ENCODE measurements at regions not wholly inside any gene's neighbourhood (a gene's known extent, or its start where the extent isn't known, plus 50 kb on each side); places are given as distances from the start of the nearest gene placed in this dataset.

DNA sequence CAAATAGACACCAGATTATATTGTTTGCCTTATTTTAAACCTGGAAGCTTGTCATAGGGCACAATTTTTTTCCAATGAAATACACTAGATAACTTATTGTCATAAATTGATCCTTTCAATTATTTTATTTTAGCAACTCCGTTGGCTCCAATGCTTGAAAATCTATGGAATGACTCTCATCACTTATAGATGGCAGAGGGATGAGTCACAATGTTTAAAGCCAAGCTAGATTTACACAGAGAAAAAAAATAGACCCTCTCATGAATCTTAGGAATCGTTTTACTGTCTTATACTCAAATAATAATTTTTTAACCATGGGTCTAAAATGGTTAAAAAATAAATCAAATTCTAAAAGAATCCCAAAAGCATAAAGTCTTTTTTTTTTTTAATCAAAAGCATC, 1276.6 kb upstream of the FLRT2 start:
- Histone ChIP-seq H3K4me1 (no peaks in the 10 kb centered on the region), H3K27me3 (no peaks in the 10 kb centered on the region), H3K36me3 (no peaks in the 10 kb centered on the region), H3K9ac (ENCODE audit: low read depth in 2 of 2, low read length in 2 of 2) (no peak overlapping the region), H3K27ac (no peak overlapping the region), H3K4me3 (no peak overlapping the region), H3K9me3 (no peaks in the 10 kb centered on the region)
- intact Hi-C loops (cut with DNase I): no loop called here
- no peak for DNase-seq
- TF ChIP-seq, protein P1, sequence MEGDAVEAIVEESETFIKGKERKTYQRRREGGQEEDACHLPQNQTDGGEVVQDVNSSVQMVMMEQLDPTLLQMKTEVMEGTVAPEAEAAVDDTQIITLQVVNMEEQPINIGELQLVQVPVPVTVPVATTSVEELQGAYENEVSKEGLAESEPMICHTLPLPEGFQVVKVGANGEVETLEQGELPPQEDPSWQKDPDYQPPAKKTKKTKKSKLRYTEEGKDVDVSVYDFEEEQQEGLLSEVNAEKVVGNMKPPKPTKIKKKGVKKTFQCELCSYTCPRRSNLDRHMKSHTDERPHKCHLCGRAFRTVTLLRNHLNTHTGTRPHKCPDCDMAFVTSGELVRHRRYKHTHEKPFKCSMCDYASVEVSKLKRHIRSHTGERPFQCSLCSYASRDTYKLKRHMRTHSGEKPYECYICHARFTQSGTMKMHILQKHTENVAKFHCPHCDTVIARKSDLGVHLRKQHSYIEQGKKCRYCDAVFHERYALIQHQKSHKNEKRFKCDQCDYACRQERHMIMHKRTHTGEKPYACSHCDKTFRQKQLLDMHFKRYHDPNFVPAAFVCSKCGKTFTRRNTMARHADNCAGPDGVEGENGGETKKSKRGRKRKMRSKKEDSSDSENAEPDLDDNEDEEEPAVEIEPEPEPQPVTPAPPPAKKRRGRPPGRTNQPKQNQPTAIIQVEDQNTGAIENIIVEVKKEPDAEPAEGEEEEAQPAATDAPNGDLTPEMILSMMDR (IDR thresholded peaks at IDR 0.05): no peak

DNA sequence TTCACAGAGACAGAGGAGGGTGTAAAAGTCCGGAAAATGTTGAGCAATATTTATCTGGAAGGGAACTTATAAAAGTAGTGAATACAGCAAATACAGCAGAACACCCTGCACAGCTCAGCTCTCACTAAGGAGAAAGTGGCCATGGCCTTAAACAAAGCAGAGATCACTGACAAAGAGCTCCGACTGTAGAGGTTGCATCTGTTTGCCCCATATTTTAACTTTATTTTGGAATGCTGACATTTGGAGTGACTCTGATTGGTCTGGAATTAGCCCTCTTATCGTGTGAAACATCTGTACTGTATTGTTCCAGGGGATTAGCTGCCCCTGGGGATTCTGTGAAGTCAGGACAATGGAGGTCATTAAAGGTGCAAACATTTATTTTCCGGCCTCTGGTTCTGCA, 1275.7 kb upstream of the FLRT2 start:
- Histone ChIP-seq H3K36me3 (no peaks in the 10 kb centered on the region), H3K9me3 (no peaks in the 10 kb centered on the region), H3K9ac (ENCODE audit: low read depth in 2 of 2, low read length in 2 of 2) (no peak overlapping the region), H3K4me3 (no peak overlapping the region), H3K27me3 (no peaks in the 10 kb centered on the region), H3K27ac (no peak overlapping the region), H3K4me1 (no peaks in the 10 kb centered on the region)
- TF ChIP-seq, protein P1 (IDR thresholded peaks at IDR 0.05): no peak
- intact Hi-C loops (cut with DNase I): no loop called here
- no peak for DNase-seq

DNA sequence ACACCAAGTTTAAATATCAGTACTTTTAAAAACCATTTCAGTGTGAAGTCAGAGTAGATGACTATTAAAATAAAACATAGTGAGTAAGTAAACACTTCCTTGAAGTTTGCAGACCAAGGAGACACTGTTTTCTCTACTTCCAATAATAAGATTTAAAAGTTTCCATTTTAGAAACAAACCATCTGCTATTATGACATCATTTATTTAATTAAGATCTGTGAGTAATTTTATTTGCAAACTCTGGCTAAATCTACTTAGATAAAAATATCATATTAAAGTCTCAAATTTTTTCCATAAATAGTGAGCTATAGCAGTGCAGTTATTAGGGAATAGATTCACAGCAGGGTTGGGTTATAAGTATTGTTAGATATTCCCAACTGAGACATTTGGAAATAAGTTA, 1267.0 kb upstream of the FLRT2 start:
- intact Hi-C loops (cut with DNase I): no loop called here
- DNase-seq: no peak
- H3K9me3 ChIP-seq: no peaks in the 10 kb centered on the region
- H3K9ac ChIP-seq (ENCODE audit: low read depth in 2 of 2, low read length in 2 of 2): no peak overlapping the region
- TF ChIP-seq, protein P1 (IDR thresholded peaks at IDR 0.05): no peak
- H3K4me3 ChIP-seq: no peak overlapping the region
- no peak overlapping the region for H3K27ac ChIP-seq
- no peaks in the 10 kb centered on the region for H3K4me1 ChIP-seq
- H3K27me3 ChIP-seq: no peaks in the 10 kb centered on the region
- H3K36me3 ChIP-seq: no peaks in the 10 kb centered on the region

DNA sequence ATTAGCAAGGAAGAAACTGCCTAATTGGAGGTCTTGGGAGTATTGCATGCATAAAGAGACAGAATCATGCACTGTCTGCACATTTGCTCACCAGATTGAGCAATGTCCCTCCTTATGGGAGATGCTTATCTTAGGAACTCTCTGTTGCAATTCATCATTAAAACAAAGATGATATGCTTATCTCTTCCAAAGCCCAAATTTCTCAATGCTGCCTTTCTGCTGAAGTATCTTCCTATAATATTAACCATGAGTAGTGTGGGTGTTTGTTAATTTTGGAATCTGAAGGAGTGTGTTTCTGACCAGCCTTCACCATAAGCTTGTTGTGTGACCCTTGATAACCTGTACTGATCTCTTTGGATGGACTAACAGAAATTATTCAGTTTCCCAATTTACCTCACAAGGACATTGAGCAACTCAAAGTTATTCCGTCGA, 1257.6 kb upstream of the FLRT2 start:
- H3K4me1 ChIP-seq: no peaks in the 10 kb centered on the region
- no peaks in the 10 kb centered on the region for H3K9me3 ChIP-seq
- TF ChIP-seq, protein P1 (IDR thresholded peaks at IDR 0.05): no peak
- no peaks in the 10 kb centered on the region for H3K36me3 ChIP-seq
- no peaks in the 10 kb centered on the region for H3K27me3 ChIP-seq
- no peak overlapping the region for H3K4me3 ChIP-seq
- H3K9ac ChIP-seq (ENCODE audit: low read depth in 2 of 2, low read length in 2 of 2): no peak overlapping the region
- intact Hi-C loops (cut with DNase I): no loop called here
- no peak overlapping the region for H3K27ac ChIP-seq
- DNase-seq: no peak

DNA sequence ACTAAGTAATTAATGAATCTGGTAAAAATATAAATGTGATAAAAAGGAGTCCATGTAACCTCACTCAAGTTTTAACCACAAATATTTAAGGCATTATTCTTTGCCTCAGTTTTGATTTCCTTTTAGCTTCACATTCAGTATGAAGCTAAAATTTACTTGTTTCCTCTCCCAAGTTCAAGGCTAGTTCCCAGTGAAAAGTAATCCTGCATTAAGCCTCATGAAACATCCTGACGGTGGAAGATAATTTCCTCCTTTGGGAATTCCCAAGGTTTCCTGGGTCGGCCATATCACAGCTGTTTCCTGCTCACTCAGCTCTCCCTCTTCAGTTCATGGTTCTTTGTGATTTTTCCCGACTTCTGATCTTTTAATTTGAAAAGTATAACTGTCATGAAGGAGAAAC, 1256.8 kb upstream of the FLRT2 start:
- Histone ChIP-seq H3K36me3 (no peaks in the 10 kb centered on the region), H3K9me3 (no peaks in the 10 kb centered on the region), H3K4me3 (no peak overlapping the region), H3K27ac (no peak overlapping the region), H3K9ac (ENCODE audit: low read depth in 2 of 2, low read length in 2 of 2) (no peak overlapping the region), H3K27me3 (no peaks in the 10 kb centered on the region), H3K4me1 (no peaks in the 10 kb centered on the region)
- DNase-seq: no peak
- intact Hi-C loops (cut with DNase I): no loop called here
- TF ChIP-seq, protein P1 (IDR thresholded peaks at IDR 0.05): no peak

DNA sequence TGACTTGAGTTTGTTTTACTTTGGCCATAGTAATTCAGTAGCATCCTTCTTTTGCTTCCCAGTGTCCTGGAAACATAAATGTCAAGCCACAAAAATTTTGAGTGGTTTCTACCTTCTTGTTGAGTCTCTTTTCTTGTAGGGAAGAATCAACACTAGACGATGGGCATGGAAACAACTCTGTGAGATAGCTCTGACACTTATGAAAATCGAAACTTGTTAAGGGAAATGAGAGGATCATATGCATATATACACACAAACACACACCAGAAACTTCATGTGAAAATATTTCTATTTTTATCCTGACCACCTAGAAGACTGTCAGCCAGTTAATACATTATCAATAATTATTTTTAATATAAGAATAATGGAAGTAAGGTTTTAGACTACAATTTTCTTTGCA, 1247.3 kb upstream of the FLRT2 start:
- H3K9ac ChIP-seq (ENCODE audit: low read depth in 2 of 2, low read length in 2 of 2): no peak overlapping the region
- H3K4me3 ChIP-seq: no peak overlapping the region
- DNase-seq: no peak
- H3K27me3 ChIP-seq: no peaks in the 10 kb centered on the region
- H3K27ac ChIP-seq: no peak overlapping the region
- no peaks in the 10 kb centered on the region for H3K4me1 ChIP-seq
- TF ChIP-seq, protein P1 (IDR thresholded peaks at IDR 0.05): no peak
- H3K9me3 ChIP-seq: no peaks in the 10 kb centered on the region
- H3K36me3 ChIP-seq: no peaks in the 10 kb centered on the region
- intact Hi-C loops (cut with DNase I): no loop called here
